DMS79 (cell line): ENCODE measurements at regions not wholly inside any gene's neighbourhood (a gene's known extent, or its start where the extent isn't known, plus 50 kb on each side); places are given as distances from the start of the nearest gene placed in this dataset.

Source experiments
- DNase-seq: peaks from one replicate; lab custom pipeline; 2025; lab: John Stamatoyannopoulos, UW

GRCh38 chr3:17945018-17945798, 202.8 kb upstream of the TBC1D5 start:
- DNase-seq = no peak

DNA sequence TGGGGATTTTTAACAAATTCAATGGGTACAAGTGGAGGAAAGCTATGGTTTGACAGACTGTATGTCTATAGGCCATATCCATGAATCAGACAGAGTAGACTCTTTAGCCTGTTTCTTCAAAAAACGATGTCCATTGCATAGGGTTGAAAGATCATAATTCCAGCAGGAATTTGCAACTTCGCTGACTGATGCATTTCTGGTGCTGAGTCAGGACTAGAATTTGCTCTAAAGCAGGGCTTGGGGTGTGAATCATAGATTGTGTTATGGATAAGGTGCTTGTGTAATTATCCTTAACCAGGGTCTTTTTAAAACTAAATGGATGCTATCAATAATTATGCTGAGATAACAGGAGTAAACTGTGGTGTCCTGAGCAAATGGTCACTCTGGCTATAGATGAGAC, 200.4 kb upstream of the TBC1D5 start:
- no peak for DNase-seq

GRCh38 chr3:17941766-17942165, 199.3 kb upstream of the TBC1D5 start:
- DNase-seq = no peak

GRCh38 chr3:17941152-17941551, 198.7 kb upstream of the TBC1D5 start:
- no peak for DNase-seq

DNA sequence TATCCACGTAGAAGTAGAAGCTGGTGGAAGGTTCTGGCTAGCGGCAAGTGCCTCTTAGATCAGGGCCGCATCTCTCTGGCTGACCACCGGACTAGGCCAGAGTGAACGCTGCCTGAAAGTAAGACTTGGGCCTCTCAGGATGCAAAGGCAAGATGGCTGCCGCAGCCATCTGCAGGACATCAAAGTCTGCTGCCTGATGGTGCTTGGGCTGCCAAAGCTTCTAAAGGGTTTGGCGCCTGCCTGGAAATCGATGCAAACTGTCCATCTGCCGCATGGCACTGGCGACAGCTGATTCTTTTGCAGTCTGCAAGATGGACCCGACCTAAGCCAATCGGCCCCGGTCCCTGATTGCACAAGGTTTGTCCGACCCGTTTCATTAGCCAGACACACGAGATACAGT, 196.7 kb upstream of the TBC1D5 start:
- DNase-seq = no peak

- DNase-seq = no peak
Measured at GRCh38 chr3:17938313-17938712, 195.9 kb upstream of the TBC1D5 start.

- DNase-seq = no peak
Measured at GRCh38 chr3:17936736-17937480, 194.5 kb upstream of the TBC1D5 start.

DNA sequence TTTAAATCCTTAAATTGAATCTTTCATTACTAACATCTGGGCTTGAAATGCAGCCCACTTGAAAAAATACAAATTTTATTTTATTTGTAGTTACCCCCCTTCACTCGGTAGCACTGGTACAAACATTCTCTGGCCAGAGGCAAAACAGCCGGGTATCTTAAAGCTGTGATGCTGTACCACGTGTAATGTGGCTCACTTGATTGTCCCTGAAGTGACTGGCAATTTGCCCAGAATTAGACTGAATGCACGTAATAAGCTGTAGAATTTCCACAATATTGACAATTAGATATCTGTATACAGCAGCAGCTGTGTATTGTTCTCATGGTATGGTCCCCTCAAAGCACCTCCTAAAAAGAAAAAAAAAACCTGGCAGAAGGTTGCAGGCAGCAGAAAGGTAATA, 192.8 kb upstream of the TBC1D5 start:
- peak; percentile 20 for DNase-seq

DNA sequence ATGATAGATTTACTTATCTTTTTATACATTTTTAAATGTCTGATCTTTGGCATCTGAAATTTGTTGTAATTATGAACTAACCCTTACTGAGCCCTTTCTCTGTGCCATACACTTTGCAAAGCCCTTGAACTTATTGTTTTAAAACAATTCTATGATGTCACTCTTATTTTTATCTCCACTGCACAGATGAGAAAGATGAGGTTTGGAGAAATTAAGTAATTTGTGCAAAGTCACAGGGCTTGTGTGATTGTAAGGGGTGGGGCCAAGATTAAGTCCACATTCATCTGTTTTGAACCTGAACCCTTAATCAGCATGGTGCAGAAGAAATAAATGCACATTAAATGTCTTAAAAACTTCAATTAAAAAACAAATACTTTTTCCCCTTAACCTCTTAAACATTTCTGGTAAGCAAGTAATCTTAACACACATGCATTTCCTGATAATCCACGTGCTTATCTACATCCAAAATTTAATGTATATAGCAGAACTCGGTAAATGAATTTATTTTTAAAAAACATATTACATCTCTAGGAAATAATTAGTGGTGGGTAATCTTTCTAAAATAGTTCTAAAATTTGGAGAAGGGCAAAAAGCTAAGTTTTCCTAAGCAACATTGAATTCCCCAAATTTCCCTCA, 189.8 kb upstream of the TBC1D5 start:
- no peak for DNase-seq

DNA sequence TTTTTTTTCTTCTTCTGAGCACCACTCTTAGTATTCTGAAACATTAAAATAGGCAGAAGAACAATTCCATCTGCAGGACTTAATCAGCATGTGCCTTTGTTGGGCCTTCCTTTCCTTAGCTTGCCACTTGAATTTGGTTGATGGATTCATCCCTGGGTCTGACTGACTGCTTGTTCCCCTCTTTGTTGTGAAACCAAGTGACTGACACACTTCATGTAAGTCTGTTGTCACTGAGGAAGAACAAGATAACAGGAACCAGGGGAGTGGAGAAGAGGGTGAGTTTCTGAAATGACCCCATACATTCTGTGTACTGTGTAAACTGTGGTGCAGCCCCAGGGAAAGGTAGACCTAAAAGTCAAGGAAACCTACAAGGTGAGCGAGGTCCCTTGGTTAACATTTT, 188.7 kb upstream of the TBC1D5 start:
- DNase-seq = no peak

DNA sequence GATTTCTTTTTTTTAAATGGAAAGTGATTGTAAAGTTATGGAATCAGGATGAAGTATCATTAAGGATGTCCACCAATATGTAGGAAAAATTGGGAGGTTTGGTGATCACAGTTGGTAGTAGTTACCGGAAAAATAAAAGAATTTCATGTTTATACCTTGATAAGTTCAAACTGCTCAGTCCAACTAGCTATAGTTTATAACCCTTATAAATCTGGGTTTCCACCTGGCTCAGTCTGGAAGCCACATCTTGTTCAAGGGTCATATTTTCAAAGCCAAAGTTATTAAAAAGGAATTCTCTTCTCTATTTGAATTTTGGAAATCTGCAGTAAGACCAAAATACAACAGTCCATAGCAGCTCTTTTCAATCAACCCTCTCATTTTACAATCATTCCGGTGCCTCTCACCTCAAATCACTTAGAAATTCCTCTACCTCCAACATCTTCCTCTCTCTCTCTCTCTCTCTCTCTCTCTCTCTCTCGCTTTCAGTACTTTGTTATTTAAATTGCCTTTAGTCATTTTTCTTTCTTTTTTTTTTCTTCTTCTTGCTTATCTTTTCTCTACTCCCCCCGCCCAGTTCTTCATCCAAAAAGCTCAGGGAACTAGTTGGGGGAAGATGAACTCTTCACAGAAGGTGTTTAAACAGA, 186.2 kb upstream of the TBC1D5 start:
- no peak for DNase-seq

DNA sequence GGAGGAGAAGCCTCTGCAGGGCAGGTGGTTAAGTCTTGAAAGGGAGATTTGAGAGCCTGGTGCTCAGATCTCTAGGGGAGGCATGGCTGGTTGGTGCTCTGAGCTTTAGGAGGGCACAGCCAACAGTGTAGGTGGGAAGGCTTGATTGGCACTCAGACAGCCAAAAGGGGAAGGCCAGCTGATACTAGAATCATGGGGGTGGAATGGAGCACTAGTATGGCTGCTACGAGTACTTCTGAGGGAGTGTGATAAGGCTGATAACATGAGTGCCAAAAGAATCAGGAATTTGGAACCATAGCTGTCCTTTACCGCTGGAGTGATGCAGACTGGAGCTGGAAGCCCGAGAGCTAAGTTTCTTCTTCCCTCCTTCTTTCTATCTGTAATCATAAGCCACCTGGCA, 184.6 kb upstream of the TBC1D5 start:
- no peak for DNase-seq

GRCh38 chr3:17915341-17915740, 172.9 kb upstream of the TBC1D5 start:
- no peak for DNase-seq

DNA sequence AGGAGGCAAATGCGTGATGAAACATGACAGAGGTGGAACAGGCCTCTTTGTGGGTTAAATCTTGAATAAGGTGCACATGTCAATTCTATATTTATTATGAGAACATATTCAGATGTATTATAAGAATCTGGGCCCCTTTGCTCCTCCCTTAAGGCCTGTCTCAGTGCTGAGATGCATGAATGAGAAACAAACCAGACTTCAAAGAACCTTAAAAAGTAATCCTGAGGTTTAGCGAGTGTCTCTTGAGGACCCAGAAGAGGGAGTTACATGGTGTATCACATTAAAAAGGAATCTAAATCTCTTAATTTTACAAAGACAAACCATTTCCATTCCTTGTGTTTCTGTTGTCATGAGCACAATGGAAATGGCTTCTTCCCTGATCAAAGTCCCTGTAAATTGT, 170.9 kb upstream of the TBC1D5 start:
- DNase-seq = no peak

DNA sequence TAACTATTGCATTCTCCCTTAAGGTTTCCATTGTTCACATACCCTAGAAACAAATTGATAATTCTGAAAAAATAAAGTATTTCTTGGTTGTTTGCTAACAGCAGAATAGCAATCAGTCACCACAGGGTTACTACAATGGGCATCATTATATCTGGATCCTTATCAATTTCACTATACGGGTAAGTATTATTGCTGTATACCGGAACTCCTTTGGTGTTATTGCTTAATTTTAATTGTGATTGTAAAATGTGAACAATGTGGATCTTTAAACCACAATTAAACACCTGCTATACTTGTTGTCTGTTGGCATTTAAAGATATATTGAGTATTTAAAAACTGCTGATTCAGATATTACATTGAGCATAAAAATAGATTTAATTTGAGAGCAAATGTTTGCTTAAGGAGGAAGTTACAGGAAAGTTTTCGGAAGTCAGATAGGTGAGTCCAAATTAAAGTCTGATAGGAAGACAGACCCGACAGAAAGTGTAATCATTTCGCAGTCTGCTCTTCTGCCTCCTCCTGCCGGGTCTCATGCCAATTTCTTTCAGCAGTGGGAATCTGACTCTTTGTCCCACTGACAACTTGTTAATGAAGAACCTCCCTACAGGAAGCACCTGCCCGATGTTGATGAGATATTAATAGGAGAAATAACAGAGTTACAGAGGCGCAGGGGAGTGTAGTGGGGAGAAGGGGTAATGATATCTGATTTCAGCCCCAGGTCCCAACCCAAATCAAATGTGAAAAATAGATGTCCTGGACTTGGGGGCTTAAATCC, 169.7 kb upstream of the TBC1D5 start:
- DNase-seq = no peak

DNA sequence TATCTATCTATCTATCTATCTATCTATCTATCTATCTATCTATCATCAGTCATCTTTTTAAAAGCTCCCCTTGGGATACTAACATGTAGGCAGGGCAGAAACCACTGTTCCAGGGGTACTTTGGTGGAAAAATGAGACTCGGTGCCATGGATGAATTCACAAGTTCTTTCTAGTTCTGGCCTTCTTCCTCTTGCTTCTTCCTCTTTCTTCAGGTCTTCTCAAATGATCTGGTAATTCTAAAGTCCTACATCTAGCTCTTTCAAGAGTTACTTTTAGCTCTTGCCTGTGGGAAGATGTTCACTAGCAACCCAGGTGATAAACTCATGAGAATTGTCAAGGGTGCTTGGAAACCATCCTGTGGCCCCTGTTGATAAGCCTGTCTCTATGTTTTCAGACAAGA, 168.5 kb upstream of the TBC1D5 start:
- DNase-seq = no peak

GRCh38 chr3:17909714-17910113, 167.3 kb upstream of the TBC1D5 start:
- DNase-seq = no peak

DNA sequence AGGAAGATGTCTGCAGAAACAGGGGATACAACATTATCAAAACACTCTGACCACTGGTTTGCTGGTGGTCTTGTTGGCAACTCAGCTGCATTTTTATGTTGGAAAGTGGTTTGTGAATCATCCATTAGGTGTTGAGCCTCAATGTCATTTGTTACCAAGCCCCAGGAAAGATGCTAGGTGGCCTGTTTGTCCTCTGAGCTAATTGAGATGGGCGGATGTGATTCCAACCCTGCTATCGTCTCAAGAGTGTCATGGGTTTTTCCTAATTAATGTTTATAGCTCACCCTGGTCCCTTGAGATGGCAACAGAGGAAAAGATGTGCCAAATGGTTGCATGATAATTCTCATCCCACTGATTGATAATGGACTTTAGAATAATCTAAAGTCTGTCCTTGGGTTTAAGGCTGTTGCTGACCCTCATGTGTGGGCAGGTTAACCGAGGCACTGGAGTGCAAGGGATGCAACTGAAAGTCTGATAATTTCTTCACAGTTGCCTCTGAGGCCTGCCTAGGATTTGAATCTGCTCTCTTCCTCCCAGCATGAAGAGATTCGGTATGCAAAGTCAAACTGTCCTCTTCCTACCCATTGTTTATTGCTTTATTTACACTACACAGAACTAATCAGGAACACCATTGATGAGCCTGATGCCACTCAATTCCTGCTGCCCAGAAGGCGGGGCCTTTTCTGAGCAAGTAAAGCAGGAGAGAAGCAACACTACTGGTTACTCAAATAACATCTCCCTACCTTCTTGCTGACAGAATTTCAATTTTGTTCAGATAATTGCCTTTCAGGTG, 166.2 kb upstream of the TBC1D5 start:
- no peak for DNase-seq

- DNase-seq = no peak
Measured at GRCh38 chr3:17905996-17906395, 163.6 kb upstream of the TBC1D5 start.

DNA sequence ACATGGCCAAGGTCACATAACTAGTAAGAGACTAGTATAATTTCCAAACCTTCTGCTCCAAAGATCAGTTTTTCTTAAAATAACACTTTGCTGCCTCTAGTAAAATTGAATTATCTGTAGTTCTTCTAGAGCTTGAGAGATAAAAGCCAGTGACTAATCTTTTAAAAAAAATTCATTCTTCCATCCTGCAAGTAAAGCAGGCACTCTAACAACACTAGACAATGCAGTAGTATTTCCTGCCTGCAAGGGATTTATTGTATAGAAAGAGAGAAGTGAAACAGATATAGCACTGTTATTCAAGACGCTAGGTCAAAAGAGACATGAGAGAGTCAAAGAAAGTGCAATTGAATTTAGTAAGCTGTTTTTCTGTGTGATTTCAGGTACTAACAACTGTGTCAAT, 159.5 kb upstream of the TBC1D5 start:
- DNase-seq = no peak

GRCh38 chr3:17894434-17895060, 152.1 kb upstream of the TBC1D5 start:
- DNase-seq = no peak
